DND-41 (cell line): ENCODE measurements at regions not wholly inside any gene's neighbourhood (a gene's known extent, or its start where the extent isn't known, plus 50 kb on each side); places are given as distances from the start of the nearest gene placed in this dataset.

Source experiments
- ATAC-seq: fragments of 200-7000 bp; cut with Tn5 transposase; 3 replicates; pipeline ENCODE4 v1.9.1; 2021; ENCODE audit warnings: low read depth; ENCODE audit not compliant: insufficient read depth
- DNase-seq: peaks from one replicate; pipeline ENCODE4 v3.0.0-alpha.2; 2020
- H2AFZ ChIP-seq: 2 replicates; pipeline ENCODE4 v1.6.0; 2012; ENCODE audit warnings: low read depth, low read length
- H3K27ac ChIP-seq: 2 replicates; pipeline ENCODE4 v1.5.1; 2012; ENCODE audit warnings: low read length, inconsistent platforms
- H3K27me3 ChIP-seq: fragments of 200-600 bp; sonication (generic); 2 replicates; pipeline ENCODE4 v1.6.0; 2012; ENCODE audit warnings: low read length, mild to moderate bottlenecking, inconsistent platforms; ENCODE audit not compliant: insufficient read depth, poor library complexity
- H3K36me3 ChIP-seq: 2 replicates; pipeline ENCODE4 v1.5.1; 2012; ENCODE audit warnings: low read length, inconsistent platforms; ENCODE audit not compliant: insufficient read depth
- H3K4me1 ChIP-seq: 2 replicates; pipeline ENCODE4 v1.5.1; 2012; ENCODE audit warnings: mild to moderate bottlenecking, low read length; ENCODE audit not compliant: insufficient read depth
- H3K4me2 ChIP-seq: 2 replicates; pipeline ENCODE4 v1.6.0; 2012; ENCODE audit warnings: mild to moderate bottlenecking, moderate library complexity, low read length, inconsistent platforms; ENCODE audit not compliant: insufficient read depth
- H3K4me3 ChIP-seq, 2 experiments: fragments of 200-600 bp in 1 of 2; shearing (Covaris generic) in 1 of 2; 2 replicates each; pipeline ENCODE4 v1.5.1; 2012 to 2016; ENCODE audit warnings: inconsistent platforms in 2 of 2, low read length in 2 of 2, mild to moderate bottlenecking in 2 of 2, low read depth in 1 of 2, moderate library complexity in 1 of 2
- H3K79me2 ChIP-seq: 2 replicates; pipeline ENCODE4 v1.6.0; 2012; ENCODE audit warnings: low read length, inconsistent platforms; ENCODE audit not compliant: insufficient read depth
- H3K9ac ChIP-seq: 2 replicates; pipeline ENCODE4 v1.6.0; 2012; ENCODE audit warnings: low read depth, mild to moderate bottlenecking, inconsistent platforms, low read length, moderate library complexity
- H3K9me3 ChIP-seq: 2 replicates; pipeline ENCODE4 v1.5.1; 2012; ENCODE audit warnings: low read length, moderate library complexity, mild to moderate bottlenecking, inconsistent platforms; ENCODE audit not compliant: insufficient read depth, severe bottlenecking
- H4K20me1 ChIP-seq: 2 replicates; pipeline ENCODE4 v1.6.0; 2012; ENCODE audit warnings: low read length; ENCODE audit not compliant: insufficient read depth
- CTCF ChIP-seq: IDR thresholded peaks from 2 replicates; pipeline ENCODE4 v1.5.1; 2012; ENCODE audit warnings: borderline replicate concordance, low read length, moderate library complexity, mild to moderate bottlenecking; ENCODE audit not compliant: poor library complexity, severe bottlenecking; ENCODE audit errors: extremely low read depth
- EZH2 ChIP-seq: IDR thresholded peaks from 3 replicates; pipeline ENCODE4 v1.6.1; 2012; ENCODE audit warnings: borderline replicate concordance, low read depth, mild to moderate bottlenecking, moderate library complexity, low read length, inconsistent platforms; ENCODE audit not compliant: severe bottlenecking

GRCh38 chr21:31520561-31521098 is 138.9 kb upstream of the SOD1 start:
- H2AFZ ChIP-seq: no peak overlapping the region
- no peak overlapping the region for H3K9ac ChIP-seq
- DNase-seq (no peak), ATAC-seq (no peak)
- no peak for TF ChIP-seq EZH2
- TF ChIP-seq CTCF: no peak
- H3K9me3 ChIP-seq: no peaks in the 10 kb centered on the region
- peaks cover 7% of the 10 kb centered on the region for H4K20me1 ChIP-seq
- H3K27ac ChIP-seq: no peak overlapping the region
- no peak overlapping the region for H3K4me3 ChIP-seq
- H3K36me3 ChIP-seq: no peaks in the 10 kb centered on the region
- no peaks in the 10 kb centered on the region for H3K4me1 ChIP-seq
- no peaks in the 10 kb centered on the region for H3K27me3 ChIP-seq
- peaks cover 2% of the 10 kb centered on the region; the same call in 1 of the 2 replicates for H3K79me2 ChIP-seq
- H3K4me2 ChIP-seq: no peak overlapping the region

GRCh38 chr21:31518580-31518979 is 140.9 kb upstream of the SOD1 start:
- Histone ChIP-seq H4K20me1 (peaks cover 7% of the 10 kb centered on the region), H3K9me3 (no peaks in the 10 kb centered on the region), H2AFZ (no peak overlapping the region), H3K79me2 (peaks cover 2% of the 10 kb centered on the region; the same call in 1 of the 2 replicates), H3K27ac (no peak overlapping the region), H3K36me3 (no peaks in the 10 kb centered on the region), H3K4me3 (no peak overlapping the region), H3K4me2 (no peak overlapping the region), H3K27me3 (no peaks in the 10 kb centered on the region), H3K9ac (no peak overlapping the region), H3K4me1 (no peaks in the 10 kb centered on the region)
- ATAC-seq (no peak), DNase-seq (no peak)
- no peak for TF ChIP-seq CTCF
- no peak for TF ChIP-seq EZH2

GRCh38 chr21:31517664-31518414 is 141.7 kb upstream of the SOD1 start:
- no peak overlapping the region for H3K27ac ChIP-seq
- no peak overlapping the region for H2AFZ ChIP-seq
- no peaks in the 10 kb centered on the region for H3K36me3 ChIP-seq
- H3K79me2 ChIP-seq: peaks cover 2% of the 10 kb centered on the region; the same call in 1 of the 2 replicates
- H3K4me1 ChIP-seq: no peaks in the 10 kb centered on the region
- peaks cover 7% of the 10 kb centered on the region for H4K20me1 ChIP-seq
- ATAC-seq (no peak), DNase-seq (no peak)
- H3K27me3 ChIP-seq: no peaks in the 10 kb centered on the region
- no peak overlapping the region for H3K9ac ChIP-seq
- TF ChIP-seq EZH2 (no peak), CTCF (no peak)
- H3K4me3 ChIP-seq: no peak overlapping the region
- no peaks in the 10 kb centered on the region for H3K9me3 ChIP-seq
- H3K4me2 ChIP-seq: no peak overlapping the region
